B cell (primary cell): ENCODE measurements at regions not wholly inside any gene's neighbourhood (a gene's known extent, or its start where the extent isn't known, plus 50 kb on each side); places are given as distances from the start of the nearest gene placed in this dataset.

ENCODE experiments used
- ATAC-seq: fragments of 200-7000 bp; cut with Tn5 transposase; one replicate; pipeline ENCODE4 v1.10.0; 2021; ENCODE audit warnings: low read depth, mild to moderate bottlenecking, moderate number of reproducible peaks, moderate library complexity
- CTCF ChIA-PET: fragments of 350-600 bp; sonication (Branson Sonifier 250); formaldehyde crosslinking; loops from one replicate; lab custom pipeline; 2021; ENCODE audit warnings: antibody characterized with exemption, inconsistent platforms; lab: Charles Lee
- POLR2A ChIA-PET: fragments of 350-600 bp; sonication (Branson Sonifier 250); formaldehyde crosslinking; loops from one replicate; lab custom pipeline; 2021; ENCODE audit warnings: antibody characterized with exemption; lab: Charles Lee
- DNase-seq: peaks from one replicate; pipeline ENCODE4 v3.0.0; 2013
- H2AFZ ChIP-seq: 2 replicates; pipeline ENCODE4 v1.6.1; 2012; ENCODE audit warnings: mild to moderate bottlenecking, low read depth, low read length; ENCODE audit not compliant: insufficient read depth, poor library complexity, severe bottlenecking
- H3K27ac ChIP-seq, 2 donors: 1 replicate in 1 of 2; 2 replicates in 1 of 2; pipeline ENCODE4 v1.5.1; 2012 to 2013; ENCODE audit warnings: low read length in 2 of 2, mild to moderate bottlenecking in 2 of 2, moderate library complexity in 1 of 2
- H3K27me3 ChIP-seq, 4 experiments: fragments of 200-600 bp in 1 of 4; sonication (generic) in 1 of 4; replicated peaks in 1 of 4; 1 replicate in 2 of 4; 2 replicates in 2 of 4; pipeline versions ENCODE4 v1.6.1 to v1.7.0; 2013 to 2016; ENCODE audit warnings: low read length in 3 of 4, mild to moderate bottlenecking in 2 of 4, mixed read lengths in 1 of 4, moderate library complexity in 1 of 4; ENCODE audit not compliant: insufficient read depth in 4 of 4, control insufficient read depth in 3 of 4; ENCODE audit errors: control extremely low read depth in 1 of 4
- H3K36me3 ChIP-seq, 2 experiments: replicated peaks in 1 of 2; 1 replicate in 1 of 2; 2 replicates in 1 of 2; pipeline versions ENCODE4 v1.6.1 to v1.7.1; 2013; ENCODE audit warnings: low read length in 1 of 2; ENCODE audit not compliant: insufficient read depth in 2 of 2, control insufficient read depth in 1 of 2; ENCODE audit errors: control extremely low read depth in 1 of 2, extremely low read depth in 1 of 2
- H3K4me1 ChIP-seq, 2 donors: fragments of 200-600 bp in 1 of 2; sonication (generic) in 1 of 2; 1 replicate in 1 of 2; 2 replicates in 1 of 2; pipeline versions ENCODE4 v1.5.1 to v1.6.1; 2013 to 2017; ENCODE audit warnings: low read length in 2 of 2; ENCODE audit not compliant: control insufficient read depth in 2 of 2, insufficient read depth in 2 of 2
- H3K4me2 ChIP-seq: replicated peaks from 2 replicates; pipeline ENCODE3; 2012; ENCODE audit warnings: mild to moderate bottlenecking, low read depth, low read length; ENCODE audit not compliant: poor library complexity, severe bottlenecking
- H3K4me3 ChIP-seq, 5 experiments: fragments of 200-600 bp in 1 of 5; sonication (generic) in 1 of 5; 1 replicate in 3 of 5; 2 replicates in 2 of 5; pipeline versions ENCODE4 v1.5.1 to v1.7.0; 2011 to 2016; ENCODE audit warnings: low read length in 4 of 5, mild to moderate bottlenecking in 4 of 5, low read depth in 2 of 5, control low read depth in 1 of 5, moderate library complexity in 1 of 5; ENCODE audit not compliant: insufficient read depth in 1 of 5; ENCODE audit errors: control extremely low read depth in 1 of 5, extremely low read depth in 1 of 5
- H3K79me2 ChIP-seq: fragments of 200-600 bp; sonication (generic); one replicate; pipeline ENCODE4 v1.6.0; 2016; ENCODE audit warnings: low read length; ENCODE audit not compliant: control insufficient read depth, insufficient read depth
- H3K9ac ChIP-seq: fragments of 200-600 bp; sonication (generic); 2 replicates; pipeline ENCODE4 v1.6.1; 2017; ENCODE audit warnings: mild to moderate bottlenecking, low read length, moderate library complexity
- H3K9me3 ChIP-seq, 3 donors: one replicate each; pipeline versions ENCODE4 v1.6.1 to v1.7.1; 2013; ENCODE audit warnings: low read length in 2 of 3; ENCODE audit not compliant: control insufficient read depth in 2 of 3, insufficient read depth in 1 of 3; ENCODE audit errors: control extremely low read depth in 1 of 3
- H4K20me1 ChIP-seq: 2 replicates; pipeline ENCODE4 v1.6.0; 2012; ENCODE audit warnings: mild to moderate bottlenecking, low read length; ENCODE audit not compliant: insufficient read depth, control insufficient read depth, poor library complexity, severe bottlenecking
- H3K27ac Mint-ChIP-seq: one replicate; pipeline ENCODE4 v1.8.0; 2021; ENCODE audit warnings: mixed read lengths
- H3K27me3 Mint-ChIP-seq: one replicate; pipeline ENCODE4 v1.8.0; 2021; ENCODE audit warnings: mixed read lengths
- H3K4me1 Mint-ChIP-seq: one replicate; pipeline ENCODE4 v1.8.0; 2021; ENCODE audit warnings: mixed read lengths
- H3K4me3 Mint-ChIP-seq: one replicate; pipeline ENCODE4 v1.8.0; 2021; ENCODE audit warnings: mixed read lengths
- H3K9me3 Mint-ChIP-seq: one replicate; pipeline ENCODE4 v1.8.0; 2022; ENCODE audit warnings: mixed read lengths; ENCODE audit not compliant: insufficient read depth
- EZH2 ChIP-seq: IDR thresholded peaks from 2 replicates; pipeline ENCODE4 v1.6.1; 2012; ENCODE audit warnings: borderline replicate concordance, low read depth, mild to moderate bottlenecking, moderate library complexity, low read length; ENCODE audit not compliant: insufficient read depth, poor library complexity, severe bottlenecking
- WGBS: methylation state at CpG from one replicate; pipeline ENCODE4 v1.1.5; 2013; ENCODE audit warnings: missing lambda C conversion rate; ENCODE audit not compliant: insufficient coverage; 5-methylcytosine and 5-hydroxymethylcytosine counted together
- intact Hi-C: fragments of 100-400 bp; cut with micrococcal nuclease; formaldehyde crosslinking; loops from one replicate; pipeline ENCODE4 v1.10.0; 2022
- TF ChIP-seq, protein P1 (sequence below): fragments of 200-600 bp; IDR thresholded peaks from one replicate; pipeline ENCODE4 v1.8.0; 2022; ENCODE audit warnings: antibody characterized with exemption, mild to moderate bottlenecking

DNA sequence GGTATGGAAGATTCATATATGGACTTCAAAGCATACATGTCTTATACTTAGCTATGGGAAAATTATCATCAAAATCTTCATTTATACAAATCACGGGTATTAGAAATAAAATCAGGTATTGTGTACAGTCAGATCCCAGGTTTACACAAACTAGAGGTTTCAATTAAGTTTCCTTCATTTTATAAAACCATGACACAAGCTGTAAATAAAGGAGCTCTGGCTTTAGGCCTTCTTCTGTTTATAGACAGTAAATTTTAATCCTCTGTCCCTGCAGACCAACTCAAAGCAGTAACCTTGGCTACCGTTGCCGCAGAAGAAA lies 68.8 kb upstream of the CHD2 start:
- ATAC-seq = no peak
- intact Hi-C loops = loop anchor here (1.0 kb wide), 7 partner anchors 11 to 87 kb away; partner anchors contain the start of gene CHD2
- no peak for TF ChIP-seq EZH2
- TF ChIP-seq, protein P1, sequence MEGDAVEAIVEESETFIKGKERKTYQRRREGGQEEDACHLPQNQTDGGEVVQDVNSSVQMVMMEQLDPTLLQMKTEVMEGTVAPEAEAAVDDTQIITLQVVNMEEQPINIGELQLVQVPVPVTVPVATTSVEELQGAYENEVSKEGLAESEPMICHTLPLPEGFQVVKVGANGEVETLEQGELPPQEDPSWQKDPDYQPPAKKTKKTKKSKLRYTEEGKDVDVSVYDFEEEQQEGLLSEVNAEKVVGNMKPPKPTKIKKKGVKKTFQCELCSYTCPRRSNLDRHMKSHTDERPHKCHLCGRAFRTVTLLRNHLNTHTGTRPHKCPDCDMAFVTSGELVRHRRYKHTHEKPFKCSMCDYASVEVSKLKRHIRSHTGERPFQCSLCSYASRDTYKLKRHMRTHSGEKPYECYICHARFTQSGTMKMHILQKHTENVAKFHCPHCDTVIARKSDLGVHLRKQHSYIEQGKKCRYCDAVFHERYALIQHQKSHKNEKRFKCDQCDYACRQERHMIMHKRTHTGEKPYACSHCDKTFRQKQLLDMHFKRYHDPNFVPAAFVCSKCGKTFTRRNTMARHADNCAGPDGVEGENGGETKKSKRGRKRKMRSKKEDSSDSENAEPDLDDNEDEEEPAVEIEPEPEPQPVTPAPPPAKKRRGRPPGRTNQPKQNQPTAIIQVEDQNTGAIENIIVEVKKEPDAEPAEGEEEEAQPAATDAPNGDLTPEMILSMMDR = no peak
- Histone ChIP-seq H3K36me3 (no peaks in the 10 kb centered on the region), H3K27ac (peak overlapping the region; percentile 85 to 95), H2AFZ (peak overlapping the region; percentile 36), H3K9me3 (no peaks in the 10 kb centered on the region), H3K9ac (peak overlapping the region; percentile 51), H4K20me1 (no peaks in the 10 kb centered on the region), H3K4me2 (peak overlapping the region; percentile 67), H3K27me3 (no peaks in the 10 kb centered on the region), H3K79me2 (peaks cover 27% of the 10 kb centered on the region), H3K4me1 (peaks cover 57 to 67% of the 10 kb centered on the region in 2 donors), H3K4me3 (peak overlapping the region; percentile 23 to 65 (median 45))
- Mint-ChIP-seq H3K4me1 (peaks cover 50% of the 10 kb centered on the region), H3K4me3 (peak overlapping the region; percentile 85), H3K9me3 (no peaks in the 10 kb centered on the region), H3K27ac (peak overlapping the region; percentile 97), H3K27me3 (no peaks in the 10 kb centered on the region)
- CTCF ChIA-PET = interaction anchor here (1.0 to 3.8 kb wide), 15 partner anchors 9 to 90 kb away, joined by 3 to 50 read pairs (median 10); partner anchors contain the start of gene CHD2
- WGBS = no CpG with 5 or more reads among the region's 3 CpGs
- POLR2A ChIA-PET = interaction anchor here (0.6 to 7.4 kb wide), 18 partner anchors 9 to 92 kb away, joined by 3 to 169 read pairs (median 8); partner anchors contain the start of gene CHD2
- DNase-seq = no peak

DNA sequence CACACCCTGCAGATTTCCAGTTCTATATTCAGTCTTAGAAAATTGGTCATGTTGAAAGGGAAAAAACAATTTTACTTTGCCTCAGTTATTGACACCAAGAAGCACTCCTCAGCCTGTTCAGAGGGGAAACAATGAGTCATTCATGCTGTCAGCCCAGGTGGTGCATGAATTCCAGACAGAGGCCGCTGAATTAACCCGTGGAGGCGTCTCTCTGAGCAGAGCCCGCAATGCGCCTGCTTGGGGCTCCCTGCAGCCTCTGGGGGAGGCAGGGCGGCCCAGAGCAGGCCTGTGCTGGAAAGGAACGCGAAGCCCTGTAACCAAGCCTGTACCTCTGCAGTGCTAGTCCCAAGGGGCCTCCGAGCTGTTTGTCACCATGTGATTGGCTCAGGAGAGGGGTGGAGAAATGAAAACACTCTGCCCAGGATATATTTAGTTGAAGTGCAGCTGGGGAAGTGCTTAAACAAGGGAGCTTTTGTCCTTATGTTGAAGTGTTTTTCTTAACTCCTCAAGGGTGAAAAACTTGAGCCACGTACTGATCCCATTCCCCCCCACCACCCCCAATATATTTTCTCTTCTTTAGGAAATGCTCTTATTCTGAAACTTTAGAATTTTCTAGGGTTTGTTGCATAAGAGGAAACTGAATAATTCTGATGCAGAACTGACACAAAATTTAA lies 68.3 kb upstream of the CHD2 start:
- intact Hi-C loops = loop anchor here (1.0 kb wide), 8 partner anchors 11 to 87 kb away; partner anchors contain the start of gene CHD2
- Histone ChIP-seq H2AFZ (peak overlapping the region; percentile 36), H3K4me1 (peaks cover 57 to 62% of the 10 kb centered on the region in 2 donors), H3K9me3 (no peaks in the 10 kb centered on the region), H3K4me2 (peak overlapping the region; percentile 67), H3K27ac (peak overlapping the region; percentile 85 to 95), H4K20me1 (no peaks in the 10 kb centered on the region), H3K9ac (peak overlapping the region; percentile 51), H3K27me3 (no peaks in the 10 kb centered on the region), H3K79me2 (peaks cover 27% of the 10 kb centered on the region), H3K4me3 (peak overlapping the region; percentile 23 to 65 (median 45)), H3K36me3 (no peaks in the 10 kb centered on the region)
- TF ChIP-seq, protein P1 = no peak
- no peak for TF ChIP-seq EZH2
- ATAC-seq = peak; percentile 93
- no peaks in the 10 kb centered on the region for H3K27me3 Mint-ChIP-seq
- peak; percentile 95 for DNase-seq
- peak overlapping the region; percentile 97 for H3K27ac Mint-ChIP-seq
- POLR2A ChIA-PET = interaction anchor here (0.6 to 7.4 kb wide), 21 partner anchors 9 to 92 kb away, joined by 3 to 169 read pairs (median 7); partner anchors contain the start of gene CHD2
- H3K4me3 Mint-ChIP-seq = peak overlapping the region; percentile 85
- 1% methylated on average over 9 of the region's 10 CpGs for WGBS
- H3K4me1 Mint-ChIP-seq = peaks cover 50% of the 10 kb centered on the region
- CTCF ChIA-PET = interaction anchor here (0.7 to 3.8 kb wide), 23 partner anchors 8 to 90 kb away, joined by 3 to 50 read pairs (median 6); partner anchors contain the start of gene CHD2
- H3K9me3 Mint-ChIP-seq = no peaks in the 10 kb centered on the region
